Activated CD4-positive, alpha-beta T cell treated with anti-CD3 and anti-CD28 coated beads for 36 hours (primary cell): ENCODE measurements at regions not wholly inside any gene's neighbourhood (a gene's known extent, or its start where the extent isn't known, plus 50 kb on each side); places are given as distances from the start of the nearest gene placed in this dataset.
"Not testable (repeated sequence)": the region's sequence is repeated elsewhere in the genome, so short reads cannot be mapped to it uniquely, and the experiment has no call there.

ENCODE experiments used
- ATAC-seq: fragments of 200-7000 bp; cut with Tn5 transposase; one replicate; pipeline ENCODE4 v1.10.0; 2021; ENCODE audit warnings: mild to moderate bottlenecking, moderate library complexity
- CTCF ChIA-PET: fragments of 350-600 bp; sonication (Branson Sonifier 250); formaldehyde crosslinking; loops from one replicate; lab custom pipeline; 2021; ENCODE audit warnings: antibody characterized with exemption; lab: Charles Lee
- POLR2A ChIA-PET: fragments of 350-600 bp; sonication (Branson Sonifier 250); formaldehyde crosslinking; loops from one replicate; lab custom pipeline; 2021; ENCODE audit warnings: antibody characterized with exemption, inconsistent platforms; lab: Charles Lee
- DNase-seq: peaks from one replicate; pipeline ENCODE4 v3.0.0-alpha.2; 2020
- H3K27ac Mint-ChIP-seq: one replicate; pipeline ENCODE4 v1.8.0; 2021; ENCODE audit warnings: mixed read lengths
- H3K27me3 Mint-ChIP-seq: one replicate; pipeline ENCODE4 v1.8.0; 2021; ENCODE audit warnings: mixed read lengths
- H3K36me3 Mint-ChIP-seq: one replicate; pipeline ENCODE4 v1.8.0; 2021; ENCODE audit warnings: low read depth, mixed read lengths
- H3K4me1 Mint-ChIP-seq: one replicate; pipeline ENCODE4 v1.8.0; 2021; ENCODE audit warnings: mixed read lengths
- H3K4me3 Mint-ChIP-seq: one replicate; pipeline ENCODE4 v1.8.0; 2021; ENCODE audit warnings: mild to moderate bottlenecking, moderate library complexity, mixed read lengths
- H3K9me3 Mint-ChIP-seq: one replicate; pipeline ENCODE4 v1.8.0; 2021; ENCODE audit warnings: low read depth, mixed read lengths
- intact Hi-C, 2 experiments: fragments of 100-400 bp; cut with DNase I in 1 of 2; cut with micrococcal nuclease in 1 of 2; formaldehyde crosslinking; loops; one replicate each; pipeline versions ENCODE4 v1.14.2 to v1.15.1; 2022 to 2024; cut with DNase I, micrococcal nuclease

DNA sequence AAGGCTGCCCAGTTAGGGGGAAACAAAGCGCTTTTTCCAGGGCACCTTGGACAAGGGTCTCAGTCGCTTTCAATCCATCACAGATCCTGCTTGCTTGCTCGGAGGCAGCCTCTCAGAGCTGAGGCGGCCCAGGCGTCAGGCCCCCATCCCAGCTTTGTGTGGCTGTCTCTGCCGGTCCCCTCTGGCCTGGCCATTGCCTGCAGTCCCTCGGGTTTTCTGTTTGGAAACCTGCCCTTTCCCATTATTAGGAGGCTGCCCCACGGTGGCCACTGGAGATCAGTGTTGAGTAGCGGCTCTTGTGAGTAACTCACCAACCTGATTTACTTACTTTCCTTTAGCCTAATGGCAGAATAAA, 216.1 kb downstream of the GLRX3 start:
- H3K4me3 Mint-ChIP-seq = no peak overlapping the region
- ChIA-PET CTCF (no interaction called here), POLR2A (interaction anchor here (0.7 kb wide), 1 partner anchor 1201 kb away, joined by 3 read pairs; no protein-coding TSS in a partner anchor)
- no peak for DNase-seq
- H3K4me1 Mint-ChIP-seq = no peaks in the 10 kb centered on the region
- no peak overlapping the region for H3K27ac Mint-ChIP-seq
- peaks cover 2% of the 10 kb centered on the region for H3K27me3 Mint-ChIP-seq
- no peak for ATAC-seq
- H3K9me3 Mint-ChIP-seq = peaks cover 2% of the 10 kb centered on the region
- no peaks in the 10 kb centered on the region for H3K36me3 Mint-ChIP-seq
- intact Hi-C loops = no loop called here

DNA sequence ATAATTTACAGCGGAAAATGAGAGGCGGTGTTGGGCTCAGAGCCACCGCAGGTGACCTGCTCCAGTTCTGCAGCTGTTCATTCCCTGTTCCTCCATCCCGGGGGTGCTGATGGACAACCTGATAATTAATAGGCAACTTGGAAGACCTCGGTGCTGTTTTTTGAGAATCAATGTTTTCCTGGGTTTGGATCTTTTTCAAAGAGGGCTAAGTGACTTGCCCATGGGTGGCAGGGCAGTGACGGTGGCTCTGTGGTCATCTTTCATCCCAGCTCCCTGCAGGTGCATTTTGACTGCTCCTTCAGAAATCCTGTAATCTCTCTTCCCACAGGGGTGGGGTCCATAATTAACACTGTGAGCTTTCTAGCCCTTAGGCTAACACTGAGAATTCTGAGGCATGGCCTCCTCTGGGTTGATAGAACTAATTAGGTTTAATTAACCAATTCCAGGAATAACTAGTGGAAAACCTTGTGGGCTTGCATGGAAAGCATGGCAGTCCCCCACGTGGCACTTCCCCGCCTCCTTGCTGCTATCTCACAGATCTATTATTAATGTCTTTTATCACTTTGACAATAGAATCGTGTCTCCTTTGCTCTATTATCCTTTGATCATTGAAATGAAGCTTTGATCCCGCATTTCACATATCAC, 217.9 kb downstream of the GLRX3 start:
- Mint-ChIP-seq H3K27me3 (peaks cover 2% of the 10 kb centered on the region), H3K4me3 (no peak overlapping the region), H3K4me1 (no peaks in the 10 kb centered on the region), H3K9me3 (no peaks in the 10 kb centered on the region), H3K36me3 (no peaks in the 10 kb centered on the region), H3K27ac (no peak overlapping the region)
- intact Hi-C loops = no loop called here
- DNase-seq (no peak), ATAC-seq (no peak)
- CTCF ChIA-PET = no interaction called here
- POLR2A ChIA-PET = no interaction called here

DNA sequence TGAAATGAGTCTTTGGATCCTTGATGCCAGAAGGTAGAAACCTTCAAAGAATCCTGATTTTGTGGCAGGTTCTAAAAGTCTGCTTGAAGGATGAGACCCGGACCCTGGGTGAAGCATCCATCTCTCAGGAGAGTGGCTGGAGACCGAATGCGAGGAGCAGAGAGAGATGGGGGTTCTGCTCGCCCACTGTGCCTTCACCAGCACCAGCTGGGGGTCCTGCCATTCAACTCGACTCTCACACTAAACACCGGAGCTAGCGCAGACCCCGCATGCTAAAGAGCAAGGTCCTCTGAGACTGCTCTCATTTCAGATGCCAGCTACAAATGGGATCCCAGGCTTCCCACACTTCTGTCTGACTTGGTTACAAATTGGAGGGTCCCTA, 218.4 kb downstream of the GLRX3 start:
- H3K4me1 Mint-ChIP-seq = no peaks in the 10 kb centered on the region
- ATAC-seq (no peak), DNase-seq (no peak)
- CTCF ChIA-PET = no interaction called here
- no peaks in the 10 kb centered on the region for H3K27me3 Mint-ChIP-seq
- H3K9me3 Mint-ChIP-seq = no peaks in the 10 kb centered on the region
- no peaks in the 10 kb centered on the region for H3K36me3 Mint-ChIP-seq
- intact Hi-C loops = no loop called here
- no peak overlapping the region for H3K27ac Mint-ChIP-seq
- POLR2A ChIA-PET = no interaction called here
- H3K4me3 Mint-ChIP-seq = no peak overlapping the region

DNA sequence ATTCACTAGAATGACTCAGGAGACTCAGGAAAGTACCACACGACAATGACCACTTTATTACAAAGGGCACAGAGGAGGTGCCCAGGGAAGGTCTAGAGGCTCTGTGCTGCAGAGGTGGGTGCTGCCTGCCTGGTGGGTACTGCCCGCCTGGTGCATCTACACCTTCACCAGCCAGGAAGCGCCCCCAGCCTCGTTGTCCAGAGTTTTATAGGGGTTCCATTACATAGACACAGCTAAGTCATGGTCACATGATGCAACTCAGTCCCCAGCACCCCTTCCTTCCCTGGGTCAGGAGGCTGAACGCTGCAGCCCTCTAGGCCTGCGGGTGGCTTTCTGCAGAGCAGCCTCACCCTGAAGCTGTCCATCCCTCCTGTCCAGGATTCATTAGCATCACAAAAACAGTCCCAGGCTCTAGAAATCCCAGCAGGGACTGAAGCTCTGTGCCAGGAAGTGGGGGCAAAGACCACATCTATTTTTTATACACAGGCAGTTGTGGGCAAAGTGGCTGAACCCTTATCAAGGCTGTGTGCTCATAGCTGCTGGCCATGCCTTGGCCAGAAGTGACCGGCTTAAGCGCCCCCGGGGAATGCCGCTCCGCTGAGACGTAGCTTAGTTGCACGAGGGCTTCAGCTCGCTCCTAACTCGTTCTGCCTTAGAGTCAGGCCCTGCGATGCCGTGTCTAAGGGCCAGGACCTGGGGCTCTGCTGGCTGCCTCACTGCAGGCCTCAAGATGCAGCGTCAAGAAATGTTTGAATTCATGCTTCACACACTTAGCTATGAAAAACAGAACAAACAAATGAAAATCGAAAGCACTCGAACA, 219.0 kb downstream of the GLRX3 start:
- Mint-ChIP-seq H3K36me3 (no peaks in the 10 kb centered on the region), H3K27me3 (no peaks in the 10 kb centered on the region), H3K27ac (no peak overlapping the region), H3K9me3 (no peaks in the 10 kb centered on the region), H3K4me3 (no peak overlapping the region), H3K4me1 (no peaks in the 10 kb centered on the region)
- ATAC-seq = no peak
- ChIA-PET POLR2A (no interaction called here), CTCF (no interaction called here)
- DNase-seq = no peak
- intact Hi-C loops = no loop called here

DNA sequence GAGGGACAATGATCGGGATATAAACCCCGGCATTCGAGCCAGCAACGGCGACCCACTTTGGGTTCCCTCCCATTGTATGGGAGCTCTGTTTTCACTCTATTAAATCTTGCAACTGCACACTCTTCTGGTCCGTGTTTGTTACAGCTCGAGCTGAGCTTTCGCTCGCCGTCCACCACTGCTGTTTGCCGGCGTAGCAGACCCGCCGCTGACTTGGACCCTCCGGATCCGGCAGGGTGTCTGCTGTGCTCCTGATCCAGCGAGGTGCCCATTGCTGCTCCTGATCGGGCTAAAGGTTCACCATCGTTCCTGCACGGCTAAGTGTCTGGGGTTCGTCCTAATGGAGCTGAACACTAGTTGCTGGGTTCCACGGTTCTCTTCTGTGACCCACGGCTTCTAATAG, 220.2 kb downstream of the GLRX3 start:
- ATAC-seq, H3K27ac Mint-ChIP-seq, POLR2A ChIA-PET, H3K4me1 Mint-ChIP-seq, DNase-seq, H3K4me3 Mint-ChIP-seq, intact Hi-C loops, H3K27me3 Mint-ChIP-seq, H3K9me3 Mint-ChIP-seq, CTCF ChIA-PET, H3K36me3 Mint-ChIP-seq: not testable (repeated sequence)

DNA sequence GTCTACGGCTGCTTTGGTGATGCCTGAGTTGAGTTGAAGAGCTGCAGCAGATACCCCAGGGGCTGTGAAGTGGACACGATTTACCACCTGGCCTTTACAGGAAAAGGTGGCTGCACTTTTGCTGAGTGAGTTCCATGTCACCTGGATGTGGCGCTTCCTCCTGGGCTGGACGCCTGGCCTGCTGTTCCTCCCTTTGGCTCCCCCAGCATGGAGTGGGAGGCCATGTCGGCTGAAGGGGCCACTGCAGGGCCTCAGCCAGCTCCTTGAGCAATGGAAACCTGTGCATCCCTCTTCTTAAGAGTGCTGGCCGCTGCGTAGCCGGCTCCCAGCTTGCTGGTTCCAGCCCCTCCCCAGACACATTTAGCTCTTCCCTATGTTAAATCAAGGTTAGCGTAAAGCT, 221.0 kb downstream of the GLRX3 start:
- intact Hi-C loops = no loop called here
- Mint-ChIP-seq H3K4me3 (no peak overlapping the region), H3K27ac (no peak overlapping the region), H3K9me3 (no peaks in the 10 kb centered on the region), H3K4me1 (no peaks in the 10 kb centered on the region), H3K27me3 (no peaks in the 10 kb centered on the region), H3K36me3 (no peaks in the 10 kb centered on the region)
- ATAC-seq (no peak), DNase-seq (no peak)
- ChIA-PET CTCF (no interaction called here), POLR2A (no interaction called here)

DNA sequence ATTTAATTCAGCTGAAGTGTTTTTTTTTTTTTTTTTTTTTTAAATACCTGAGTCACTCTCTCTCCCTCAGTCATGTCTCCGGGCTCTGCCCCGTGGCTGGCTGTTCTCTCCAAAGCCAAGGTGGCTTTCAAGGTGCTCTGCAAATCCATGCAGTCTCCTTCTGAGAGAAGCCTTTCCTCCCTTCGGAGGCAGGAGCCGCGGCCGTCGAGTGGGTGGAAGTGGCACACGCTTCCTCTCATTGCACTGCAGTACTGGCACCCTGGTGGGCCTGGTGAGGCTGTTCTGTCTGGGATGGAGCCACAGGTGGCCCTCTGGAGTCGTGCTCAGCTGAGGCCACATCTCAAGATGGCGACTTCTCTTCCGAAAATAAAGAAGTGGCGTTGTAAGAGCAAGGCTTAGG, 221.8 kb downstream of the GLRX3 start:
- no peaks in the 10 kb centered on the region for H3K9me3 Mint-ChIP-seq

DNA sequence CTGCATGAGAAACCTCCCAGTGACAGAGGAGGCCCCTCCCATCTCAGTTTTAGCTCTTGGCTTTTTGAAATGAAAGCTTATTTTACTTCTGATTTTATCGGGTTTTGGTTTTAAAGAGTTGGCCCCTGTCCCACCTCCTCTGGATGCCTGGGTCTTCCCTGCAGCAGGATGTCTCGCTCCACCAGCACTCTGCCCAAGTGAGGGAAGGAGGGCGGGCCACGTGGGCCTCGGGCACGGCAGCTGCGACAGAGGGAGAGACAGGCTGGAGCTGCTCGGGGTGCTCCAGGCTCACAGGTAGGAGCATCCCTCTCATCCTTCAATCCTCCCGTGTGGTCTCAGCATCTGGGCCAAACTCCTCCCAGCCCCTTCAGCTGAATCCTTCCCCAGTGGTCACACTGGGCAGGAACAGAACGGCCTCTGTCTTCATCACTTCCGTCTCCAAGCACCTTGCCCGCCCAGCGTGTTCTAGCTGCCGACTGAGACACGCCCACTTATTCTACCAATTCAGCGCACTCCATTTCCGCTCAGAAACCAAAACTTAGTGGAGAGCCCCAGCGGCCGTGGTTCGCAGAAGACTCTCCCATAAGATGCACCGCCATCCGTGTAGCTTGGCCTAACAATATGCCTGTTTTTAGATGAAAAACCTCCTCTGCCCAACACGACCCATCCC, 222.9 kb downstream of the GLRX3 start:
- Mint-ChIP-seq H3K4me1 (no peaks in the 10 kb centered on the region), H3K36me3 (no peaks in the 10 kb centered on the region), H3K27ac (no peak overlapping the region), H3K27me3 (peaks cover 2% of the 10 kb centered on the region), H3K4me3 (no peak overlapping the region), H3K9me3 (no peaks in the 10 kb centered on the region)
- DNase-seq (no peak), ATAC-seq (no peak)
- ChIA-PET CTCF (interaction anchor here (0.6 kb wide), 1 partner anchor 34 kb away, joined by 3 read pairs; no protein-coding TSS in a partner anchor), POLR2A (no interaction called here)
- intact Hi-C loops = no loop called here

More for the DNA sequence above, 221.8 kb downstream of the GLRX3 start:
- intact Hi-C loops = no loop called here
- H3K4me3 Mint-ChIP-seq = no peak overlapping the region
- no peak overlapping the region for H3K27ac Mint-ChIP-seq
- no peaks in the 10 kb centered on the region for H3K4me1 Mint-ChIP-seq
- ChIA-PET CTCF (no interaction called here), POLR2A (no interaction called here)
- DNase-seq (no peak), ATAC-seq (no peak)
- no peaks in the 10 kb centered on the region for H3K36me3 Mint-ChIP-seq
- H3K27me3 Mint-ChIP-seq = no peaks in the 10 kb centered on the region

DNA sequence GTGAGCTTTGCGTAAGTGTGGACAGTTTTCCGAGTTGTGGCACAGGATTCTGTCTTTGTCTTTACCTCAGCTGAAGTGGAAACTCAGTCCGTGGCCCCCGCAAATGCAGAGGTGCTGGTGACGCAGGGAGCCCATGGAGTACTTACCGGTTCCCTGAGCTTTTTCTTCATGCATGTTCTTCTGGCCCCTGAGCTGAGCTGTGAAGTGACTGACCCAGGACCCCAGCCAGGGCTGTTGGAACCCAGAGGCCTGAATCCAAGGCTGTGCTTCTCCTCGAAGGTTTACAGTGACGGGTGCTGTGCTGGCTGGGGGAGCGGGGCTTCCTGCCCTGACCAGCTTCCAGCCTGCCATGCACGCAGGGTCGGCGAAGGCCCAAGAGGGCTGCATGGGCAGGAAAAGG, 223.5 kb downstream of the GLRX3 start:
- CTCF ChIA-PET = no interaction called here
- H3K4me3 Mint-ChIP-seq = no peak overlapping the region

DNA sequence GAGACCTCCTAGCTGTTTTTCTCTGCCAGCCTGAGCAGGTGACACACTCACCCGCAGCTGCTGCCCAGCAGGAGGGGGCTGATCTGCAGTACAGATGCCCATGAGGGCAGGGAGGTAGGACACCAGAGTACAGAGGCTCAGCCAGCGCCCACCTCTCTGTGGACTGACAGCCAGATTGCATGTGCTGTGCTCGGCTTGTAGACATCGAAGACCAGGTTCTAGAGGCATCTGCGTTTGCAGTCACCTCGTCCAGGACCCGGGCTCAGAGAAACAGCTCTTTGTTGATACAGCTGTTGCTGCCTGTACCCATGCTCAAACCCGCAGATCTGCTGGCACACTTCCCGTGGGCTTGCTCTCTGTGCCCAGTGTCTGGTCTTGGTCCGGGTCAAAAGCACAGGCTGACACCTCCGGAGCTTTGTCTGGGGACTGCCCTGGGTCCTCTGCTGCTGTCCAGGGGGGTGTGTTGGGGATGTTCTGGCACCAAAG, 224.7 kb downstream of the GLRX3 start:
- CTCF ChIA-PET = no interaction called here
- Mint-ChIP-seq H3K4me1 (no peaks in the 10 kb centered on the region), H3K27ac (no peak overlapping the region), H3K9me3 (no peaks in the 10 kb centered on the region), H3K27me3 (peaks cover 2% of the 10 kb centered on the region), H3K36me3 (no peaks in the 10 kb centered on the region), H3K4me3 (no peak overlapping the region)
- intact Hi-C loops = no loop called here
- DNase-seq (no peak), ATAC-seq (no peak)
- POLR2A ChIA-PET = no interaction called here

More for the DNA sequence above, 223.5 kb downstream of the GLRX3 start:
- Mint-ChIP-seq H3K36me3 (no peaks in the 10 kb centered on the region), H3K27me3 (peaks cover 2% of the 10 kb centered on the region), H3K9me3 (no peaks in the 10 kb centered on the region), H3K27ac (no peak overlapping the region), H3K4me1 (no peaks in the 10 kb centered on the region)
- intact Hi-C loops = no loop called here
- ATAC-seq (no peak), DNase-seq (no peak)
- POLR2A ChIA-PET = no interaction called here

DNA sequence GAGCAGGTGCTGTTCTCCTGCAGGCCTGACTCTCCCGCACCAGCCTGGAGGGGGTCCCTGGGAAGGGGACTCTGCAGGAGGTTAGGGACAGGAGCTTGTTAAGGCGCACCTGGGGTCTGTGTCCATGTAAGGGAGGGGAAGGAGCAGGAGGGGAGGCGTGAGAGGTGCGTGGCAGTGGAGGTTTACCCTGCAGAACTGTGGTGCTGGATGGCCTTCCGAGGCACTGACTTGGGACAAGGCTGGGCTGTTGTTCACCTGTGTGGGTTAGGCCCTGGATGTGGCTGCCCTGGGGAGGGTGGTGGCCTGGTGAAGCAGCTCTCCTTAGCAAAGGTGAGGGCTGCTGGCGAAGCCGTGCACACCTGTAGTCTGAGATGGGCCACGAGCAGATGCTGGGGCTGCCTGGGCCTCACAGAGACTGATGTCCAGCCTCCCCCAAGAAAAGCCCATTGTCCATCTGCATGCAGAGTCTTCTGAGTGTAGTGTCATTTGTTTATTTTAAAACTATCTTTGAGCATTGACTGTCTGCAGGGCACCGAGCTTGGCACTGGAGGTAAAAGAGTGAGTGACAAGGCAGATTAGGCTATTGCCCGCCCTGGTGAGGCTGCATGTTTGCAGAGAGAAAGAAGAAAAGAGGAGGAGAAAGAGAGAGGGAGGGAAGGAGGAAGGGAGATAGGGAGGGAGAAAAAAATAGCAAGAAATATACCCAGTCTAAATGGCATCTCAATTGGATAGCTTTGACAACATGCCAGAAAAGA, 225.3 kb downstream of the GLRX3 start:
- H3K27ac Mint-ChIP-seq = no peak overlapping the region
- ChIA-PET POLR2A (no interaction called here), CTCF (no interaction called here)
- intact Hi-C loops = no loop called here
- no peak for DNase-seq
- no peak overlapping the region for H3K4me3 Mint-ChIP-seq
- peaks cover 2% of the 10 kb centered on the region for H3K27me3 Mint-ChIP-seq
- H3K9me3 Mint-ChIP-seq = no peaks in the 10 kb centered on the region
- no peaks in the 10 kb centered on the region for H3K4me1 Mint-ChIP-seq
- no peak for ATAC-seq
- no peaks in the 10 kb centered on the region for H3K36me3 Mint-ChIP-seq
